WI38 (cell line): ENCODE measurements at regions not wholly inside any gene's neighbourhood (a gene's known extent, or its start where the extent isn't known, plus 50 kb on each side); places are given as distances from the start of the nearest gene placed in this dataset.

Source experiments
- H3K4me3 ChIP-seq: 2 replicates; pipeline ENCODE4 v1.5.1; 2011; ENCODE audit warnings: low read depth, mild to moderate bottlenecking, control low read depth, low read length
- TF ChIP-seq, protein P1 (sequence below): IDR thresholded peaks from 2 replicates; pipeline ENCODE4 v1.5.1; 2012; ENCODE audit warnings: low read depth, mild to moderate bottlenecking, control low read depth, low read length

DNA sequence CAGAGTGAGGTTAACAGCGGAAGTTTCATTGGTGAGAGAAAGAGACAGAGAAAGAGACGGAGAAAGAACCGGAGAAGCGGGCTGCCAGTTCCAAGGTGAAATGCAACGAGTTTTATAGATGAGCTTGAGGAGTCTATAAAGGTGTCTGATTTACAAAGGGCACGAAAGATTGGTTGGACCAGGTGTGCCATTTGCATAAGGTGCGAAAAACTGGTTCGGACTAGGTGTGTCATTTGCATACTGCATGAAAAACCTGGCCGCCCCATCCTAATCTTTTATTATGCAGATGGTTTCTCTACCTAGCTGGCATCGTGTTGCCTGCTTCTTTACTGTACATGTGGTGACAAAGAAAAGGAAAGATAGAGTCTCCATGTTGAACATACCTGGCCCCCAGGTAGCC lies 253.8 kb upstream of the IGF1R start:
- TF ChIP-seq, protein P1, sequence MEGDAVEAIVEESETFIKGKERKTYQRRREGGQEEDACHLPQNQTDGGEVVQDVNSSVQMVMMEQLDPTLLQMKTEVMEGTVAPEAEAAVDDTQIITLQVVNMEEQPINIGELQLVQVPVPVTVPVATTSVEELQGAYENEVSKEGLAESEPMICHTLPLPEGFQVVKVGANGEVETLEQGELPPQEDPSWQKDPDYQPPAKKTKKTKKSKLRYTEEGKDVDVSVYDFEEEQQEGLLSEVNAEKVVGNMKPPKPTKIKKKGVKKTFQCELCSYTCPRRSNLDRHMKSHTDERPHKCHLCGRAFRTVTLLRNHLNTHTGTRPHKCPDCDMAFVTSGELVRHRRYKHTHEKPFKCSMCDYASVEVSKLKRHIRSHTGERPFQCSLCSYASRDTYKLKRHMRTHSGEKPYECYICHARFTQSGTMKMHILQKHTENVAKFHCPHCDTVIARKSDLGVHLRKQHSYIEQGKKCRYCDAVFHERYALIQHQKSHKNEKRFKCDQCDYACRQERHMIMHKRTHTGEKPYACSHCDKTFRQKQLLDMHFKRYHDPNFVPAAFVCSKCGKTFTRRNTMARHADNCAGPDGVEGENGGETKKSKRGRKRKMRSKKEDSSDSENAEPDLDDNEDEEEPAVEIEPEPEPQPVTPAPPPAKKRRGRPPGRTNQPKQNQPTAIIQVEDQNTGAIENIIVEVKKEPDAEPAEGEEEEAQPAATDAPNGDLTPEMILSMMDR: no peak
- no peak overlapping the region for H3K4me3 ChIP-seq

DNA sequence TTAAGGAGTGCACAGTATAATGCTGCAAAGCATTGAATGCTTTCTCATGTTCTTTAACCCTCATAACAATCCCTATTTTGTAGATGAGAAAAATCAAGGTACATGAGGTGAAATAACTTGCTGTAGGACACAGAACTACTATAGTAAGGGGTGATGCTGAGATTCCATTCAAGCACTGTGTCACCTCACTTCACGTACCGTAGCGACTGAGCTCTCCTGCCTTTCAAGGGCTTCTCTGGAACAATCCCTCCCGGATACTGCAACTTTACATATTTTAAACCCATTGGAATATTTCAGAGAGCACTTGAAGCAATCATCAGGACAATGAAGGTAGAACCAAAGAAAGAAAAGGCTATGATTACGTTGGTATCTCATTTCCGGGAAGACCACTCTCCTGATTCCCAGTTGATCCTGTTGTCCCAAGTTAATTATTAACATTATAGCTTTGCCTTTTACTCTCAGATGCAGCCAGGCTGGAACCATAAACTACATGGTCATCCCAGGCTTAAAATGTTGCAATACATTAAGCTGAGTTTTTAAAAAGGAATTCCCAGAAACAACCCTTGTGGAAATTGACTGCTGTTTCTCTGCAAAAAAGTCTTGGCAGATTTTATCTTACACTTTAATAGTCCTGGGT lies 252.2 kb upstream of the IGF1R start:
- TF ChIP-seq, protein P1: no peak
- no peak overlapping the region for H3K4me3 ChIP-seq

DNA sequence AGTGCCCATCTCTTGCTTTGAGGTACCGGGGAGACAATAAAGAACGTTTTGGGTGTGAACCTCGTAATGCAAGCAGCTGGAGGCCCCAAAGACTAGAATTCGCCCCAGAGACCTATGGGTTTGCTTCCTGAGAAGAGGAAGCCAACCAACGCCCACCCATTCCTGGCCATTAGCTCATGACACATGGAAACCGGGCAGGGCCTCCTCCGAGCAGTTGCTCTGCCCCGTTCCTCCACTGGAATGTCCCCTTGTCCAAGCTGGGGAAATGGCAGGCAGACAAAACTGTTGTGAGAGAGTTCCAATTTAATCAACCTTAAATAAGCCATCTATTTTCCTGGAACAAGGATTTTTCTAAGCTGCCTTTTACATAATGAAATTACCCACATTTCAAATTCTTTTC lies 250.9 kb upstream of the IGF1R start:
- H3K4me3 ChIP-seq: no peak overlapping the region
- TF ChIP-seq, protein P1: no peak

DNA sequence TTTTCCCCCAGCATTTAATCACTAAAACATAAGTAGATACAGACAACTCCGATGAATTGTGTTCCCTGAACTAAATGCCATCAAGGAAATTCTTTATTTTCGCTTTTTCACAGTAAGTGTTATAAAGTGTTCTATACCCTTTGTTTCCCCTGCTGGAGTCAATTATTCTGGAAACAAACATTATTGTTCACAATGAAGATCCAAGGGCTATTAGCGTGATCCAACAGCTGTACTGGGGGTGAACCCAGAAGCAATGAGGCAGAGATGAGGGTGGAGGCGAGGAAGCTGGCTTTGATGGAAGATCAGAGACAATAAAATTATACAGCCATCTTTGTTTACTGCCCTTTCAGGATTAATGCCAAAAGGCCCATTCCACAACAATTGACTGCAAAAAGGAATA lies 250.3 kb upstream of the IGF1R start:
- TF ChIP-seq, protein P1: no peak
- no peak overlapping the region for H3K4me3 ChIP-seq

DNA sequence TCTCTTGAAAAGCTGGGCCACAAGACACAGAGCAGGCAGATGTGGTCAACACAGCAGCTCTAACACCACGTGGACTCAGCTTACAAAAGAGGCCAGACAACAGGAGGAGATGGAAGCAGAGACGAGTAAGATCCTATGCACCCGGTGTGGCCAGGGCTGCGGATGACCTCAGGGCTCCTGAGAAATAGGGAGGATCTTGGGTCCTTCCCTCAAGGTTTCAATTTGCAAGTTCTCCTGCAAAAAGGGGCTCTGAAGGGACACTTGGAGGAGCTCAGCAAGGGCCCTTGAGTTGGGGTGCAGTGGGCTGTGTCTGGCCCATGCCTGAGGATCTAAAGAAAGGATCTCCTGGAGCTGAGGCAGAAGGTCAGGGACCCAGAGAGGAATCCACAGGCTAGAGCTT lies 249.5 kb upstream of the IGF1R start:
- TF ChIP-seq, protein P1: no peak
- no peak overlapping the region for H3K4me3 ChIP-seq

DNA sequence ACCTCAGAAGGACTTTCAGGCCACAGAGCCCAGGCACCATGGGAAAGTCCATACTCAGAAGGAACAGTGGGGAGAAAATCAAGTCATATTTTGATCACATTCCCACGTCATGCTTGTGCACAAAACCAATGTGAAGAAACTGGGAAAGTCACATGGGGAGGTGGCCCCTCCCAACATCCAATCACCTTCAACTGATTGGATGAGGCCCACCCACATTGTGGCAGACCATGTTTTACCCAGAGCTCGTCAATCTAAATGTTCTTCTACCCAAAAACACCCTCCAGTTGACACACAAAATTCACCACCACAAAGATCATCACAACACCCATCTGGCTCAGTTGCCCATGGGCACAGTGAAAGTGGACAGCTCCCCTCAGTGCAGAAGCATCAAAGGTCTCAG lies 248.2 kb upstream of the IGF1R start:
- TF ChIP-seq, protein P1: no peak
- H3K4me3 ChIP-seq: no peak overlapping the region

DNA sequence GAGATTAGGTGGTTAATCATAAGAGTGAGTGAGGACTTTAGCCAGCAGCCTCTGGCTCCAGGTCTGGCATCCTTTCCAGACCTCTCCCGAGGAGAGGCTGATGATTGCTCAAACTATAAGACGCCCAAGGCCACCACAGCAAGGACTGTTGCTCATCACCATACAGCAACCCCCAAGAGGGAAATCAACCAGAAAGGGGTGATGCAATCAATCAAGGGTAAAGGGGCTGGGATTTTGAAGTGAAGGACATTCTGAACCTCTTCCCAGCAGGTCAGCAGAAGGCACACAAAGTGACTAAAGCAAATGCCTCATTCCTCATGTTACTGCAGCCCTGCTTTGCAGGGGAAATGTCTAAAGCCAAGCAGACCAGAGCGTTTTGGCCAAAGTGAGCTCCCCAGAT lies 247.3 kb upstream of the IGF1R start:
- H3K4me3 ChIP-seq: no peak overlapping the region
- TF ChIP-seq, protein P1: no peak
